Naive B cell (primary cell): ENCODE measurements at regions not wholly inside any gene's neighbourhood (a gene's known extent, or its start where the extent isn't known, plus 50 kb on each side); places are given as distances from the start of the nearest gene placed in this dataset.
"Not testable (repeated sequence)": the region's sequence is repeated elsewhere in the genome, so short reads cannot be mapped to it uniquely, and the experiment has no call there.

Experiments used
- ATAC-seq, 2 donors: fragments of 150-1000 bp; cut with Tn5 transposase; 2 replicates each; pipeline ENCODE4 v1.10.0; 2021; ENCODE audit warnings: low read depth in 2 of 2, mild to moderate bottlenecking in 2 of 2, moderate library complexity in 2 of 2
- DNase-seq: peaks from one replicate; pipeline ENCODE4 v3.0.0; 2022
- H3K27ac Mint-ChIP-seq, 6 donors: one replicate each; pipeline ENCODE4 v1.8.0; 2020 to 2022; ENCODE audit warnings: mild to moderate bottlenecking in 6 of 6, mixed read lengths in 6 of 6, moderate library complexity in 5 of 6, inconsistent platforms in 2 of 6
- H3K27me3 Mint-ChIP-seq, 3 donors: one replicate each; pipeline ENCODE4 v1.8.0; 2021 to 2022; ENCODE audit warnings: mixed read lengths in 3 of 3, mild to moderate bottlenecking in 1 of 3
- H3K36me3 Mint-ChIP-seq, 2 donors: one replicate each; pipeline ENCODE4 v1.8.0; 2020 to 2022; ENCODE audit warnings: mixed read lengths in 2 of 2, inconsistent platforms in 1 of 2, mild to moderate bottlenecking in 1 of 2
- H3K4me1 Mint-ChIP-seq, 3 donors: one replicate each; pipeline ENCODE4 v1.8.0; 2020 to 2022; ENCODE audit warnings: mixed read lengths in 3 of 3, inconsistent platforms in 1 of 3, mild to moderate bottlenecking in 1 of 3, moderate library complexity in 1 of 3
- H3K4me3 Mint-ChIP-seq, 8 donors: one replicate each; pipeline ENCODE4 v1.8.0; 2020 to 2022; ENCODE audit warnings: mild to moderate bottlenecking in 8 of 8, mixed read lengths in 8 of 8, moderate library complexity in 8 of 8, inconsistent platforms in 2 of 8
- H3K9me3 Mint-ChIP-seq, 7 donors: one replicate each; pipeline ENCODE4 v1.8.0; 2020 to 2022; ENCODE audit warnings: mixed read lengths in 7 of 7, mild to moderate bottlenecking in 5 of 7, inconsistent platforms in 2 of 7, moderate library complexity in 1 of 7

- Mint-ChIP-seq H3K27ac (no peak overlapping the region), H3K9me3 (no peaks in the 10 kb centered on the region), H3K27me3 (no peaks in the 10 kb centered on the region), H3K4me3 (no peak overlapping the region), H3K36me3 (no peaks in the 10 kb centered on the region), H3K4me1 (no peaks in the 10 kb centered on the region)
- DNase-seq = no peak
- no peak for ATAC-seq
These were observed 561.1 kb upstream of the ZP4 start for GRCh38 chr1:238451781-238452310.

- Mint-ChIP-seq H3K9me3 (no peaks in the 10 kb centered on the region), H3K27ac (no peak overlapping the region), H3K27me3 (no peaks in the 10 kb centered on the region), H3K4me1 (no peaks in the 10 kb centered on the region), H3K4me3 (no peak overlapping the region), H3K36me3 (no peaks in the 10 kb centered on the region)
- ATAC-seq (no peak), DNase-seq (no peak)
These were observed 560.3 kb upstream of the ZP4 start for GRCh38 chr1:238450976-238451375.

GRCh38 chr1:238443687-238444086, 553.0 kb upstream of the ZP4 start:
- Mint-ChIP-seq H3K27ac (no peak overlapping the region), H3K36me3 (no peaks in the 10 kb centered on the region), H3K27me3 (no peaks in the 10 kb centered on the region), H3K4me1 (no peaks in the 10 kb centered on the region), H3K4me3 (no peak overlapping the region), H3K9me3 (peaks cover 0 to 5% (median 4%) of the 10 kb centered on the region in 7 donors)
- ATAC-seq (no peak), DNase-seq (no peak)

- ATAC-seq (no peak), DNase-seq (no peak)
- H3K9me3 Mint-ChIP-seq = peaks cover 0 to 6% (median 4%) of the 10 kb centered on the region in 7 donors
- H3K36me3 Mint-ChIP-seq = no peaks in the 10 kb centered on the region
- no peaks in the 10 kb centered on the region for H3K4me1 Mint-ChIP-seq
- no peaks in the 10 kb centered on the region for H3K27me3 Mint-ChIP-seq
- H3K4me3 Mint-ChIP-seq = no peak overlapping the region
- H3K27ac Mint-ChIP-seq = peak overlapping the region in 1 of 6 donors; percentile 66
These were observed 548.8 kb upstream of the ZP4 start for GRCh38 chr1:238439511-238439910.

- DNase-seq (no peak), ATAC-seq (no peak)
- Mint-ChIP-seq H3K27me3 (no peaks in the 10 kb centered on the region), H3K36me3 (no peaks in the 10 kb centered on the region), H3K9me3 (peaks cover 0 to 6% (median 4%) of the 10 kb centered on the region in 7 donors), H3K27ac (no peak overlapping the region), H3K4me3 (no peak overlapping the region), H3K4me1 (no peaks in the 10 kb centered on the region)
These were observed 547.9 kb upstream of the ZP4 start for GRCh38 chr1:238438311-238439270.

GRCh38 chr1:238429703-238430102, 539.0 kb upstream of the ZP4 start:
- not testable (repeated sequence) for ATAC-seq, H3K36me3 Mint-ChIP-seq, H3K27me3 Mint-ChIP-seq, H3K4me3 Mint-ChIP-seq, H3K9me3 Mint-ChIP-seq, H3K27ac Mint-ChIP-seq, H3K4me1 Mint-ChIP-seq, DNase-seq

- ATAC-seq (no peak), DNase-seq (no peak)
- no peak overlapping the region for H3K27ac Mint-ChIP-seq
- H3K4me3 Mint-ChIP-seq = no peak overlapping the region
- peaks cover 0 to 5% (median 0%) of the 10 kb centered on the region in 7 donors for H3K9me3 Mint-ChIP-seq
- H3K4me1 Mint-ChIP-seq = no peaks in the 10 kb centered on the region
- no peaks in the 10 kb centered on the region for H3K27me3 Mint-ChIP-seq
- H3K36me3 Mint-ChIP-seq = no peaks in the 10 kb centered on the region
These were observed 528.5 kb upstream of the ZP4 start for GRCh38 chr1:238419209-238419608.

- Mint-ChIP-seq H3K4me1 (no peaks in the 10 kb centered on the region), H3K4me3 (no peak overlapping the region), H3K27me3 (no peaks in the 10 kb centered on the region), H3K27ac (no peak overlapping the region), H3K9me3 (peaks cover 0 to 4% (median 0%) of the 10 kb centered on the region in 7 donors), H3K36me3 (no peaks in the 10 kb centered on the region)
- ATAC-seq (no peak), DNase-seq (no peak)
These were observed 519.2 kb upstream of the ZP4 start for GRCh38 chr1:238409932-238410331.

- no peak for ATAC-seq
- H3K27ac Mint-ChIP-seq = no peak overlapping the region
- no peak for DNase-seq
These were observed 518.6 kb upstream of the ZP4 start for GRCh38 chr1:238409191-238409850.

GRCh38 chr1:238408737-238409136, 518.0 kb upstream of the ZP4 start:
- Mint-ChIP-seq H3K9me3 (peaks cover 0 to 8% (median 0%) of the 10 kb centered on the region in 7 donors), H3K4me3 (no peak overlapping the region), H3K27ac (no peak overlapping the region), H3K36me3 (no peaks in the 10 kb centered on the region), H3K27me3 (no peaks in the 10 kb centered on the region), H3K4me1 (no peaks in the 10 kb centered on the region)
- ATAC-seq (no peak), DNase-seq (no peak)

More at GRCh38 chr1:238409191-238409850, 518.6 kb upstream of the ZP4 start:
- H3K36me3 Mint-ChIP-seq = no peaks in the 10 kb centered on the region
- H3K4me3 Mint-ChIP-seq = no peak overlapping the region
- H3K4me1 Mint-ChIP-seq = no peaks in the 10 kb centered on the region
- peaks cover 0 to 8% (median 0%) of the 10 kb centered on the region in 7 donors for H3K9me3 Mint-ChIP-seq
- H3K27me3 Mint-ChIP-seq = no peaks in the 10 kb centered on the region

GRCh38 chr1:238406098-238406860, 515.6 kb upstream of the ZP4 start:
- ATAC-seq (no peak), DNase-seq (no peak)
- H3K4me3 Mint-ChIP-seq = no peak overlapping the region
- no peaks in the 10 kb centered on the region for H3K27me3 Mint-ChIP-seq
- H3K27ac Mint-ChIP-seq = peak overlapping the region in 1 of 6 donors; percentile 28
- H3K36me3 Mint-ChIP-seq = no peaks in the 10 kb centered on the region
- peaks cover 0 to 15% (median 0%) of the 10 kb centered on the region in 7 donors for H3K9me3 Mint-ChIP-seq
- H3K4me1 Mint-ChIP-seq = no peaks in the 10 kb centered on the region

- DNase-seq (no peak), ATAC-seq (no peak)
- no peak overlapping the region for H3K4me3 Mint-ChIP-seq
- peaks cover 0 to 15% (median 0%) of the 10 kb centered on the region in 7 donors for H3K9me3 Mint-ChIP-seq
- H3K27me3 Mint-ChIP-seq = no peaks in the 10 kb centered on the region
- H3K36me3 Mint-ChIP-seq = no peaks in the 10 kb centered on the region
- no peak overlapping the region for H3K27ac Mint-ChIP-seq
- no peaks in the 10 kb centered on the region for H3K4me1 Mint-ChIP-seq
These were observed 514.2 kb upstream of the ZP4 start for GRCh38 chr1:238404921-238405320.

GRCh38 chr1:238404481-238404880, 513.8 kb upstream of the ZP4 start:
- H3K4me3 Mint-ChIP-seq = no peak overlapping the region
- no peaks in the 10 kb centered on the region for H3K4me1 Mint-ChIP-seq
- ATAC-seq = no peak

More at GRCh38 chr1:238404481-238404880, 513.8 kb upstream of the ZP4 start:
- Mint-ChIP-seq H3K27me3 (no peaks in the 10 kb centered on the region), H3K36me3 (no peaks in the 10 kb centered on the region), H3K9me3 (peaks cover 0 to 15% (median 0%) of the 10 kb centered on the region in 7 donors), H3K27ac (no peak overlapping the region)
- DNase-seq = no peak
